Suprapubic skin (tissue), 4 donors: ENCODE measurements at regions not wholly inside any gene's neighbourhood (a gene's known extent, or its start where the extent isn't known, plus 50 kb on each side); places are given as distances from the start of the nearest gene placed in this dataset.

Experiments used
- EP300 ChIP-seq: sonication (generic); formaldehyde crosslinking; IDR thresholded peaks from one replicate; pipeline ENCODE4 v1.6.1; 2017; ENCODE audit warnings: antibody characterized with exemption
- POLR2A ChIP-seq, 2 donors: fragments of 450-650 bp; IDR thresholded peaks; one replicate each; pipeline ENCODE4 v1.6.1; 2017; ENCODE audit warnings: antibody characterized with exemption in 2 of 2, mild to moderate bottlenecking in 2 of 2, moderate library complexity in 2 of 2
- POLR2AphosphoS5 ChIP-seq, 3 donors: sonication (generic); formaldehyde crosslinking; IDR thresholded peaks; one replicate each; pipeline ENCODE4 v1.6.1; 2017; ENCODE audit warnings: antibody characterized with exemption in 3 of 3
- TF ChIP-seq, protein P1 (sequence below), 2 donors: fragments of 200-600 bp in 1 of 2; fragments of 450-650 bp in 1 of 2; sonication (generic) in 1 of 2; IDR thresholded peaks; one replicate each; pipeline ENCODE4 v1.5.1; 2016 to 2019; ENCODE audit warnings: antibody characterized with exemption in 2 of 2, mild to moderate bottlenecking in 1 of 2, moderate library complexity in 1 of 2

DNA sequence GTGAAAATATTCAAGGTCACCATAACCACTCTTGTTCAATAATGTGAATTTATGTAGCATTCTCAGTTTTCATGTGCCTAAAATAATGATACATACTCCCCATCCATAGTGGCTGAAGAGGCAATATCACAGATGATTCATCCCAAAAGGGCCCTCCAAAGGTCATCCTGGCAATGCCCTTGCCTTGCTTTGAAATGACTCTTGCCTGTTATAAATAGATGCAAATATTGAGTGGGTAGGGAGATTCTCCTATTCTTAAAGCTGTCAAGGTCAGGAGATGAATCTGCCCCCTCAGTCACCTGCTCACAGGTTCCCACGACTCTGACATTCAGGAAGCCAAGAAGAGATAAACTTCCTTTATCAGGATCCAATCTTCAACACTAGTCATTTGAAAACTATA lies 490.5 kb downstream of the TNS1 start:
- TF ChIP-seq, protein P1, sequence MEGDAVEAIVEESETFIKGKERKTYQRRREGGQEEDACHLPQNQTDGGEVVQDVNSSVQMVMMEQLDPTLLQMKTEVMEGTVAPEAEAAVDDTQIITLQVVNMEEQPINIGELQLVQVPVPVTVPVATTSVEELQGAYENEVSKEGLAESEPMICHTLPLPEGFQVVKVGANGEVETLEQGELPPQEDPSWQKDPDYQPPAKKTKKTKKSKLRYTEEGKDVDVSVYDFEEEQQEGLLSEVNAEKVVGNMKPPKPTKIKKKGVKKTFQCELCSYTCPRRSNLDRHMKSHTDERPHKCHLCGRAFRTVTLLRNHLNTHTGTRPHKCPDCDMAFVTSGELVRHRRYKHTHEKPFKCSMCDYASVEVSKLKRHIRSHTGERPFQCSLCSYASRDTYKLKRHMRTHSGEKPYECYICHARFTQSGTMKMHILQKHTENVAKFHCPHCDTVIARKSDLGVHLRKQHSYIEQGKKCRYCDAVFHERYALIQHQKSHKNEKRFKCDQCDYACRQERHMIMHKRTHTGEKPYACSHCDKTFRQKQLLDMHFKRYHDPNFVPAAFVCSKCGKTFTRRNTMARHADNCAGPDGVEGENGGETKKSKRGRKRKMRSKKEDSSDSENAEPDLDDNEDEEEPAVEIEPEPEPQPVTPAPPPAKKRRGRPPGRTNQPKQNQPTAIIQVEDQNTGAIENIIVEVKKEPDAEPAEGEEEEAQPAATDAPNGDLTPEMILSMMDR (IDR thresholded peaks at IDR 0.05) = no peak
- TF ChIP-seq POLR2A (IDR thresholded peaks at IDR 0.05) (no peak), POLR2AphosphoS5 (IDR thresholded peaks at IDR 0.05) (no peak), EP300 (no peak)
